Ishikawa (cell line): ENCODE measurements at regions not wholly inside any gene's neighbourhood (a gene's known extent, or its start where the extent isn't known, plus 50 kb on each side); places are given as distances from the start of the nearest gene placed in this dataset.

Experiments used
- CEBPB ChIP-seq: IDR thresholded peaks from 2 replicates; pipeline ENCODE4 v1.6.1; 2012
- CREB1 ChIP-seq: IDR thresholded peaks from 2 replicates; pipeline ENCODE4 v1.6.1; 2012; ENCODE audit warnings: low read depth
- EGR1 ChIP-seq: IDR thresholded peaks from 2 replicates; pipeline ENCODE4 v1.6.1; 2012
- EP300 ChIP-seq: IDR thresholded peaks from 2 replicates; pipeline ENCODE4 v1.6.1; 2012; ENCODE audit warnings: borderline replicate concordance
- FOXM1 ChIP-seq: IDR thresholded peaks from 2 replicates; pipeline ENCODE4 v1.6.1; 2012; ENCODE audit warnings: low read depth, borderline replicate concordance
- NFIC ChIP-seq: IDR thresholded peaks from 2 replicates; pipeline ENCODE4 v1.6.1; 2012
- RAD21 ChIP-seq: IDR thresholded peaks from 2 replicates; pipeline ENCODE4 v1.6.1; 2012; ENCODE audit warnings: low read depth
- TAF1 ChIP-seq: IDR thresholded peaks from 2 replicates; pipeline ENCODE4 v1.6.1; 2012; ENCODE audit warnings: low read depth, mild to moderate bottlenecking
- TCF12 ChIP-seq: IDR thresholded peaks from 2 replicates; pipeline ENCODE4 v1.6.1; 2012; ENCODE audit warnings: low read depth
- TEAD4 ChIP-seq: IDR thresholded peaks from 2 replicates; pipeline ENCODE4 v1.6.1; 2012
- YY1 ChIP-seq: IDR thresholded peaks from 2 replicates; pipeline ENCODE4 v1.6.1; 2012; ENCODE audit warnings: low read depth
- ZBTB7A ChIP-seq: IDR thresholded peaks from 2 replicates; pipeline ENCODE4 v1.6.1; 2012; ENCODE audit warnings: low read depth
- TF ChIP-seq, protein P1 (sequence below): IDR thresholded peaks from 2 replicates; pipeline ENCODE4 v1.6.1; 2012
- TF ChIP-seq, protein P2 (sequence below): IDR thresholded peaks from 2 replicates; pipeline ENCODE4 v1.6.1; 2012
- TF ChIP-seq, protein P3 (sequence below): IDR thresholded peaks from 2 replicates; pipeline ENCODE4 v1.6.1; 2012; ENCODE audit warnings: low read depth, mild to moderate bottlenecking

DNA sequence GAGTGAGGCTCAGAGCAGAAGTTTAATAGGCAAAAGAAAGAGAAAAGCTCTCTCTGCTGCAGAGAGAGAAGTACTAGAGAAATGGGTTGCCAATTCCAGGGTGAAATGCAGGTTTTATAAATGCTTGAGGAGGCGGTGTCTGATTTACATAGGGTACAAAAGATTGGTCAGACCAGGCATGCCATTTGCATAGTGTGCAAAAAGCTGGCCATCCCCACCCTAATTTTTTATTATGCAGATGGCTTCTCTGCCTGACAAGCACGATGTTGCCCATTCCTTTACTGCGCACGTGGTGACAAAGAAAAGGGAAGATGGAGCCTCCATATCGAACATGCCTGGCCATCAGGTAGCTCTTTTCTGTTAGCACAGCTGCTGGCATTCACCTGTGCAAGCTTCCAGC is 209.3 kb upstream of the PPFIA2 start:
- TF ChIP-seq CREB1 = no peak
- no peak for TF ChIP-seq EGR1
- no peak for TF ChIP-seq ZBTB7A
- no peak for TF ChIP-seq CEBPB
- no peak for TF ChIP-seq NFIC
- TF ChIP-seq, protein P1, sequence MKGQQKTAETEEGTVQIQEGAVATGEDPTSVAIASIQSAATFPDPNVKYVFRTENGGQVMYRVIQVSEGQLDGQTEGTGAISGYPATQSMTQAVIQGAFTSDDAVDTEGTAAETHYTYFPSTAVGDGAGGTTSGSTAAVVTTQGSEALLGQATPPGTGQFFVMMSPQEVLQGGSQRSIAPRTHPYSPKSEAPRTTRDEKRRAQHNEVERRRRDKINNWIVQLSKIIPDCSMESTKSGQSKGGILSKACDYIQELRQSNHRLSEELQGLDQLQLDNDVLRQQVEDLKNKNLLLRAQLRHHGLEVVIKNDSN = no peak
- no peak for TF ChIP-seq FOXM1
- TF ChIP-seq TEAD4 = no peak
- TF ChIP-seq YY1 = no peak
- no peak for TF ChIP-seq RAD21
- TF ChIP-seq TCF12 = no peak
- TF ChIP-seq EP300 = no peak
- TF ChIP-seq, protein P2, sequence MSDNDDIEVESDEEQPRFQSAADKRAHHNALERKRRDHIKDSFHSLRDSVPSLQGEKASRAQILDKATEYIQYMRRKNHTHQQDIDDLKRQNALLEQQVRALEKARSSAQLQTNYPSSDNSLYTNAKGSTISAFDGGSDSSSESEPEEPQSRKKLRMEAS = no peak
- TF ChIP-seq, protein P3, sequence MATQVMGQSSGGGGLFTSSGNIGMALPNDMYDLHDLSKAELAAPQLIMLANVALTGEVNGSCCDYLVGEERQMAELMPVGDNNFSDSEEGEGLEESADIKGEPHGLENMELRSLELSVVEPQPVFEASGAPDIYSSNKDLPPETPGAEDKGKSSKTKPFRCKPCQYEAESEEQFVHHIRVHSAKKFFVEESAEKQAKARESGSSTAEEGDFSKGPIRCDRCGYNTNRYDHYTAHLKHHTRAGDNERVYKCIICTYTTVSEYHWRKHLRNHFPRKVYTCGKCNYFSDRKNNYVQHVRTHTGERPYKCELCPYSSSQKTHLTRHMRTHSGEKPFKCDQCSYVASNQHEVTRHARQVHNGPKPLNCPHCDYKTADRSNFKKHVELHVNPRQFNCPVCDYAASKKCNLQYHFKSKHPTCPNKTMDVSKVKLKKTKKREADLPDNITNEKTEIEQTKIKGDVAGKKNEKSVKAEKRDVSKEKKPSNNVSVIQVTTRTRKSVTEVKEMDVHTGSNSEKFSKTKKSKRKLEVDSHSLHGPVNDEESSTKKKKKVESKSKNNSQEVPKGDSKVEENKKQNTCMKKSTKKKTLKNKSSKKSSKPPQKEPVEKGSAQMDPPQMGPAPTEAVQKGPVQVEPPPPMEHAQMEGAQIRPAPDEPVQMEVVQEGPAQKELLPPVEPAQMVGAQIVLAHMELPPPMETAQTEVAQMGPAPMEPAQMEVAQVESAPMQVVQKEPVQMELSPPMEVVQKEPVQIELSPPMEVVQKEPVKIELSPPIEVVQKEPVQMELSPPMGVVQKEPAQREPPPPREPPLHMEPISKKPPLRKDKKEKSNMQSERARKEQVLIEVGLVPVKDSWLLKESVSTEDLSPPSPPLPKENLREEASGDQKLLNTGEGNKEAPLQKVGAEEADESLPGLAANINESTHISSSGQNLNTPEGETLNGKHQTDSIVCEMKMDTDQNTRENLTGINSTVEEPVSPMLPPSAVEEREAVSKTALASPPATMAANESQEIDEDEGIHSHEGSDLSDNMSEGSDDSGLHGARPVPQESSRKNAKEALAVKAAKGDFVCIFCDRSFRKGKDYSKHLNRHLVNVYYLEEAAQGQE = no peak
- TF ChIP-seq TAF1 = no peak

DNA sequence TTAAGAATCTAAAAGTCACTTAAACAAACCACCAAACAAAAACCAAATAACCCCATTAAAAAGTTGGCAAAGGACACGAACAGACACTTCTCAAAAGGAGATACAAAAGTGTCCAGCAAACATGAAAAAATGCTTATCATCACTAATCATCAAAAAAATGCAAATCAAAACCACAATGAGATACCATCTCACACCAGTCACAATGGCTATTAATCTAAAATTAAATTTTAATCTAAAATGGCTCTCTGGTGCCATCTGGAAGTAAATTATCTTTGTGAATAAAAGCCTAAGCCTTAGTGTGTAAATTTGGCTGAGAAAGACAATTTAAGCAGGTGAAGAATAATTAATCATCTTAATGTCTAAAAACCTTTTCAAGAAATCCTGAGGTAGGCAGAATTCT is 204.5 kb upstream of the PPFIA2 start:
- TF ChIP-seq FOXM1 (no peak), EP300 (no peak), TAF1 (no peak), ZBTB7A (no peak), EGR1 (no peak), NFIC (no peak), TEAD4 (no peak)
- TF ChIP-seq, protein P2 = no peak
- TF ChIP-seq, protein P1 = no peak

DNA sequence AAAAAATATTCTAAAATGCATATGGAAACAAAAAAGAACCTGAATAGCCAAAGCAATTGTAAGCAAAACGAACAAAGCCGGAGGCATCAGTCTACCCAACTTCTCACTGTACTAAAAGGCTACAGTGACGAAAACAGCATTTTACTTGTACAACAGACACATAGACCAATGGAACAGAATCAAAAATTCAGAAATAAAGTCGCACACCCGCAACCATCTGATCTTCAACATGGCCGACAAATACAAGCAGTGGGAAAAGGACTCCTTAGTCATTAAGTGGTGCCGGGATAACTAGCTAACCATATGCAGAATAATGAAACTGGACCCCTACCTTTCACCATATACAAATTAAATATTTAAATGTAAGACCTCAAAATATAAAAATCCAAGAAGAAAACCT is 203.9 kb upstream of the PPFIA2 start:
- no peak for TF ChIP-seq TAF1
- TF ChIP-seq YY1 = no peak
- TF ChIP-seq, protein P2 = no peak
- no peak for TF ChIP-seq EP300
- no peak for TF ChIP-seq FOXM1
- TF ChIP-seq EGR1 = no peak
- TF ChIP-seq TEAD4 = no peak
- no peak for TF ChIP-seq NFIC
- TF ChIP-seq, protein P3 = no peak
- TF ChIP-seq, protein P1 = no peak
- TF ChIP-seq ZBTB7A = no peak
- TF ChIP-seq CEBPB = no peak

DNA sequence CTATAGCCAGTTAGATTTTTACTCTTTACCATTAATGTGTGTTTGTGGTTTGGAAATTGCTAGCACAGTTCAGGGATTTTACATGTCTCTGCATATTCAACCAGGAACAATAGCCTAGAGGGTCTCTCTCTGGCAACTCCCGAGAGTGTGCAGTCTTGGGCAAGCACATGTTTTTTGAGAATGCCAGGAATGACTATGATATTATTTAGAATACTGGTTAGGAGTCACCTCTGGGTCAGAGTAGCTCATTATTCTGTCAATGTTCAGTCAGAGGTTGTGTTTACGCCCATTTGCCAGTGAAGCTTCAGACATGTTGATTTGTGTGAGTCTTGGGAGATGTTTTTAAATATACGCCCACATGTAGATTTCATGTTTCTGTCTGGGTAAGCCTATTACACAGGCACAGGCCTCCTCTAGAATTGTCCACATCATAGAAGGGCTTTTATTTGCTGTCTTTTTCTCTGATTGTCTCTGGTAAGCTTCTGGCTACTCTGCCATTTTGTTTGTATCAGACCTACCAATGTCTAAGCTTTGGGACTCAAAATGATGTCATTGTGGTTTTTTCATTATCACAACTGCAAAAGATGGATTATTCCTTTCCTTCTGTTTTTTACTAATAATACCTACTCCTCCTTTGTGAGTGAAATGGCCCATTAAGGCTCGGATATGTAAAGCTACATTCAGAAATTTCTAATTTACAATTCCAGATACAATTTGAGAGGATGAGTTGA is 203.1 kb upstream of the PPFIA2 start:
- TF ChIP-seq CEBPB (no peak), EP300 (no peak), ZBTB7A (no peak), RAD21 (no peak)
- TF ChIP-seq, protein P3 = no peak
